DND-41 (cell line): ENCODE measurements at regions not wholly inside any gene's neighbourhood (a gene's known extent, or its start where the extent isn't known, plus 50 kb on each side); places are given as distances from the start of the nearest gene placed in this dataset.

Source experiments
- EZH2 ChIP-seq: IDR thresholded peaks from 3 replicates; pipeline ENCODE4 v1.6.1; 2012; ENCODE audit warnings: borderline replicate concordance, low read depth, mild to moderate bottlenecking, moderate library complexity, low read length, inconsistent platforms; ENCODE audit not compliant: severe bottlenecking
- TF ChIP-seq, protein P1 (sequence below): IDR thresholded peaks from 2 replicates; pipeline ENCODE4 v1.5.1; 2012; ENCODE audit warnings: borderline replicate concordance, low read length, moderate library complexity, mild to moderate bottlenecking; ENCODE audit not compliant: poor library complexity, severe bottlenecking; ENCODE audit errors: extremely low read depth

GRCh38 chr12:42980441-42980840, 390.9 kb upstream of the PRICKLE1 start:
- no peak for TF ChIP-seq EZH2
- TF ChIP-seq, protein P1, sequence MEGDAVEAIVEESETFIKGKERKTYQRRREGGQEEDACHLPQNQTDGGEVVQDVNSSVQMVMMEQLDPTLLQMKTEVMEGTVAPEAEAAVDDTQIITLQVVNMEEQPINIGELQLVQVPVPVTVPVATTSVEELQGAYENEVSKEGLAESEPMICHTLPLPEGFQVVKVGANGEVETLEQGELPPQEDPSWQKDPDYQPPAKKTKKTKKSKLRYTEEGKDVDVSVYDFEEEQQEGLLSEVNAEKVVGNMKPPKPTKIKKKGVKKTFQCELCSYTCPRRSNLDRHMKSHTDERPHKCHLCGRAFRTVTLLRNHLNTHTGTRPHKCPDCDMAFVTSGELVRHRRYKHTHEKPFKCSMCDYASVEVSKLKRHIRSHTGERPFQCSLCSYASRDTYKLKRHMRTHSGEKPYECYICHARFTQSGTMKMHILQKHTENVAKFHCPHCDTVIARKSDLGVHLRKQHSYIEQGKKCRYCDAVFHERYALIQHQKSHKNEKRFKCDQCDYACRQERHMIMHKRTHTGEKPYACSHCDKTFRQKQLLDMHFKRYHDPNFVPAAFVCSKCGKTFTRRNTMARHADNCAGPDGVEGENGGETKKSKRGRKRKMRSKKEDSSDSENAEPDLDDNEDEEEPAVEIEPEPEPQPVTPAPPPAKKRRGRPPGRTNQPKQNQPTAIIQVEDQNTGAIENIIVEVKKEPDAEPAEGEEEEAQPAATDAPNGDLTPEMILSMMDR: no peak
